Neural crest cell (in vitro differentiated cells): ENCODE measurements at regions not wholly inside any gene's neighbourhood (a gene's known extent, or its start where the extent isn't known, plus 50 kb on each side); places are given as distances from the start of the nearest gene placed in this dataset.

ENCODE experiments used
- DNase-seq: peaks from one replicate; pipeline ENCODE4 v3.0.0; 2021; ENCODE audit warnings: low read depth, mixed read lengths, low spot score
- H3K27ac Mint-ChIP-seq: one replicate; pipeline ENCODE4 v1.8.0; 2021; ENCODE audit warnings: mild to moderate bottlenecking, mixed read lengths; ENCODE audit not compliant: unreplicated experiment
- H3K27me3 Mint-ChIP-seq: 2 replicates; pipeline ENCODE4 v1.8.0; 2021; ENCODE audit warnings: low read depth, mild to moderate bottlenecking, mixed read lengths
- H3K36me3 Mint-ChIP-seq: 2 replicates; pipeline ENCODE4 v1.8.0; 2021; ENCODE audit warnings: low read depth, mild to moderate bottlenecking, mixed read lengths
- H3K4me1 Mint-ChIP-seq: 2 replicates; pipeline ENCODE4 v1.8.0; 2021; ENCODE audit warnings: mixed read lengths
- H3K4me3 Mint-ChIP-seq: one replicate; pipeline ENCODE4 v1.8.0; 2021; ENCODE audit warnings: mild to moderate bottlenecking, mixed read lengths
- H3K9me3 Mint-ChIP-seq: 2 replicates; pipeline ENCODE4 v1.8.0; 2021; ENCODE audit warnings: mixed read lengths
- CTCF ChIP-seq: fragments of 200-600 bp; sonication (generic); conservative IDR thresholded peaks from 2 replicates; pipeline ENCODE4 v1.5.0; 2021; ENCODE audit warnings: antibody characterized with exemption, mild to moderate bottlenecking

- H3K36me3 Mint-ChIP-seq = no peaks in the 10 kb centered on the region
- no peaks in the 10 kb centered on the region for H3K9me3 Mint-ChIP-seq
- peaks cover 3% of the 10 kb centered on the region for H3K27me3 Mint-ChIP-seq
- DNase-seq = no peak
- H3K4me3 Mint-ChIP-seq = no peak overlapping the region
- TF ChIP-seq CTCF = no peak
- H3K27ac Mint-ChIP-seq = no peak overlapping the region
- no peaks in the 10 kb centered on the region for H3K4me1 Mint-ChIP-seq
Measured at GRCh38 chr3:23112491-23112890, 90.6 kb upstream of the UBE2E2 start.

- H3K9me3 Mint-ChIP-seq = no peaks in the 10 kb centered on the region
- no peak for DNase-seq
- no peak overlapping the region for H3K27ac Mint-ChIP-seq
- peaks cover 6% of the 10 kb centered on the region for H3K27me3 Mint-ChIP-seq
- H3K36me3 Mint-ChIP-seq = no peaks in the 10 kb centered on the region
- TF ChIP-seq CTCF = no peak
- no peak overlapping the region for H3K4me3 Mint-ChIP-seq
- no peaks in the 10 kb centered on the region for H3K4me1 Mint-ChIP-seq
Measured at GRCh38 chr3:23113455-23114171, 89.5 kb upstream of the UBE2E2 start.

- no peaks in the 10 kb centered on the region for H3K4me1 Mint-ChIP-seq
- no peaks in the 10 kb centered on the region for H3K36me3 Mint-ChIP-seq
- no peak for TF ChIP-seq CTCF
- H3K4me3 Mint-ChIP-seq = no peak overlapping the region
- H3K9me3 Mint-ChIP-seq = no peaks in the 10 kb centered on the region
- no peak overlapping the region for H3K27ac Mint-ChIP-seq
- peaks cover 6% of the 10 kb centered on the region for H3K27me3 Mint-ChIP-seq
- no peak for DNase-seq
Measured at GRCh38 chr3:23114432-23114831, 88.7 kb upstream of the UBE2E2 start.

GRCh38 chr3:23115171-23115877 is 87.8 kb upstream of the UBE2E2 start:
- no peaks in the 10 kb centered on the region for H3K36me3 Mint-ChIP-seq
- H3K4me1 Mint-ChIP-seq = no peaks in the 10 kb centered on the region
- no peak for TF ChIP-seq CTCF
- H3K9me3 Mint-ChIP-seq = no peaks in the 10 kb centered on the region
- no peak overlapping the region for H3K27ac Mint-ChIP-seq
- no peak overlapping the region for H3K4me3 Mint-ChIP-seq
- DNase-seq = no peak
- peaks cover 6% of the 10 kb centered on the region for H3K27me3 Mint-ChIP-seq

GRCh38 chr3:23116081-23116837 is 86.9 kb upstream of the UBE2E2 start:
- no peak overlapping the region for H3K4me3 Mint-ChIP-seq
- H3K27me3 Mint-ChIP-seq = peaks cover 8% of the 10 kb centered on the region
- no peaks in the 10 kb centered on the region for H3K9me3 Mint-ChIP-seq
- H3K36me3 Mint-ChIP-seq = no peaks in the 10 kb centered on the region
- no peak overlapping the region for H3K27ac Mint-ChIP-seq
- DNase-seq = no peak
- no peaks in the 10 kb centered on the region for H3K4me1 Mint-ChIP-seq
- no peak for TF ChIP-seq CTCF
